HG03571 (cell line): ENCODE measurements at regions not wholly inside any gene's neighbourhood (a gene's known extent, or its start where the extent isn't known, plus 50 kb on each side); places are given as distances from the start of the nearest gene placed in this dataset.
"Not testable (repeated sequence)": the region's sequence is repeated elsewhere in the genome, so short reads cannot be mapped to it uniquely, and the experiment has no call there.

Experiments used
- ATAC-seq: cut with Tn5 transposase; IDR thresholded peaks from one replicate; pipeline ENCODE4 v1.9.1; 2021; ENCODE audit not compliant: unreplicated experiment

- ATAC-seq: no peak
Observed at GRCh38 chr18:39480494-39481195, 1915.0 kb upstream of the CELF4 start.

- ATAC-seq: no peak
Observed at GRCh38 chr18:39464006-39464405, 1898.4 kb upstream of the CELF4 start.

- no peak for ATAC-seq
Observed at GRCh38 chr18:39462436-39462835, 1896.8 kb upstream of the CELF4 start.

- no peak for ATAC-seq
Observed at GRCh38 chr18:39460136-39460535, 1894.5 kb upstream of the CELF4 start.

DNA sequence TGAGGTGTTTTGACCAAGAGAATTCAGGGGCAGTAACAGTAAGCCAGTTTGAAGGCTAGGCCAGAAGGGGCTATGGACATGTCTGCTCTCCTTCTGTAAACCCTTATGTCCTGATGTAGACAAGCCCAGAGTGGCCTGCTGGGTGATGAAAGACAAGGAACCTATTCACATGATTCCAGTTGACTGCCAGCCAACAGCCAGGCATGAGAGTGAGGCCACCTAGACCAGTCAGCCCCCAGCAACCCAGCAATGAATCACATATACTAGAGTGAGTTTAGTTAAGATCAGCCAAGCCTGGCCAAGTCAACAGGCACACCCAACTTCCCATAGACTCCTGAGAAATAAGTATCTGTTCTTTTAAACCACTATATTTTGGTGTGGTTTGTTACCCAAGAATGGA lies 1889.7 kb upstream of the CELF4 start:
- ATAC-seq: no peak

GRCh38 chr18:39454866-39455265 lies 1889.3 kb upstream of the CELF4 start:
- no peak for ATAC-seq

DNA sequence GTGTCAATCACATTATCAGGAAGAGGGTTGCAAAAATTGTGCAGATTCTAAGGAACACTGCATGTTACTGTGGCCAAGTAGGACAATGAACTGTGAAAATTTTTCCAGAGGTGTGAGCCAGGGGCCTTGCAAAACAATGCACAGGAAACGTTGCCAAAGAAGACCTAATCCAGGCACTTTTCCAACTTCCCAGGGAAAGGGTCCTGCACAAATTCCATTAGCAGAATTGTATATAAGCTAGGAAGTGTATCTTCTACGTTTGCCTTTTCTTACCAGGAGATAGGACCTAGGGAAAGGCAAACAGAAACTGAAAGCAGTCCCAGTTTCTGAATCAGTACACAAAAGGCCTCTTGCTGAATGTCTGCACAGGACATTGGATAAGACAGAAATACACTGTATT lies 1888.3 kb upstream of the CELF4 start:
- ATAC-seq: no peak

DNA sequence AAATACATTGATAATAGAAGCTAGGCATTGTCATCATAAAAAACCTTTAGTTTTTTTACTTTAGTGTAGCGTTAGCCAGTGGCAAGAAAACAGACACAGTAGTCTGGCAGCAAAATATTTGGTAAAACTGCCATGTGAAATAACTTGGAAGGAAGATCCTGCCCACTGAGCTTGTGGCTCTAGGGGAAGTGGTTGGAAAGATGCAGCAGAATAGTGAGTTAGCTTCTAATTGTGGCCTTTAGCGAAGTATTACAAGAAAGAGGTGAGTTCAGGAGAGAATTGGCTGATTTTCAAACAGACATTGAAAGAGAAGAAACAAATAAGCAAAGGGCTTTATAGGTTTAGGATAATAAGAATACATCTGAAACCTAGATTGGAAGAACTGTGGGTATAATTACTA lies 1887.8 kb upstream of the CELF4 start:
- no peak for ATAC-seq

DNA sequence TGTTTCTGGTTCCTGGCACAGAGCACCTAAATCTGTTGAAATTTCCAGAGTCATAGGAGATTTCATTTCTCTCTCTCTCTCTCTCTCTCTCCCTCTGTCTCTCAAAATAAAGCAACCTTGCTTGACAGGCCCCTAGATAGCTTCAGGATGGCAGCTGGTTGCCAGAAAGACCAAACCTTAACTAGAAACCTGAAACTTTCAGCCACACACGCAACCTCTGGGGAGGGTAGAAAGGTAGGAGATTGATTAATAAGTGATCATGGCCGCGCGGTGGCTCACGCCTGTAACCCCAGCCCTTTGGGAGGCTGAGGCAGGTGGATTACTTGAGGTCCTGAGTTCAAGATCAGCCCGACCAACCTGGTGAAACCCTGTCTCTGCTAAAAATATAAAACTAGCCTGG lies 1885.4 kb upstream of the CELF4 start:
- no peak for ATAC-seq

DNA sequence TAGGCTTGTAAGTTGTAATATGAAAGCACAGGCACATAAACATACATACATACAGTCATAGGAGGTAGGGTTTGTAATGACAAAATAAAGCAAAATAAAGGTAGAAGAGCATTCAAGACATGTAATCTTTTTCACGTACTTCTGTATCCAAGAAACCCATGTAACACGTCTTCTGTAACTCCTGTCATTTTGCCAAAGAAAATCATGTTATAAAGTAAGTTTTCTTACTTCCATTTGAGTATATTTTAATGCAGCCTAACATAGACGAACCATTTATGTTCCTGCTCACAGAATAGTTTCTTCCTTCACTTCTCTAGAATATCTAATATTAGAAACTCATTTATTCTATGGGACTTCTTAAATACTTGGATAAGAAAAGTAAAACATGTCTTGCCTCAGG lies 1884.0 kb upstream of the CELF4 start:
- no peak for ATAC-seq

DNA sequence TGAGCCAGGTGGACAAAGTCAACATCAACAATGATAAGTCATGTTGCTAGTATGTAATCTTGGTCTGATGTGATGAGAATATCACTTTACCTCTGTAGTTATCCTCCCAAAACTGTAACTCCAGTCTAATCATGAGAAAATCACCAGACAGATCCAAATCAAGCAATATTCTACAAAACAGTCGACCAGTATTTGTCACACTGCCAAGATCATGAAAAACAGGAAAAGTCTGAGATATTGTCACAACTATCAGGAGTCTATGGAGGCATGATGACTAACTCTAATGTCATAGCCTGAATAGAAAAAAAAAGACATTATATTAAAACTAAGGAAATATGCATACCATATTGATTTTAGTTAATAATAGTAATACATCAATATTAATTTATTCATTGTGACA lies 1883.3 kb upstream of the CELF4 start:
- no peak for ATAC-seq

- ATAC-seq: not testable (repeated sequence)
Observed at GRCh38 chr18:39444957-39445356, 1879.4 kb upstream of the CELF4 start.

- ATAC-seq: no peak
Observed at GRCh38 chr18:39441648-39442047, 1876.0 kb upstream of the CELF4 start.

DNA sequence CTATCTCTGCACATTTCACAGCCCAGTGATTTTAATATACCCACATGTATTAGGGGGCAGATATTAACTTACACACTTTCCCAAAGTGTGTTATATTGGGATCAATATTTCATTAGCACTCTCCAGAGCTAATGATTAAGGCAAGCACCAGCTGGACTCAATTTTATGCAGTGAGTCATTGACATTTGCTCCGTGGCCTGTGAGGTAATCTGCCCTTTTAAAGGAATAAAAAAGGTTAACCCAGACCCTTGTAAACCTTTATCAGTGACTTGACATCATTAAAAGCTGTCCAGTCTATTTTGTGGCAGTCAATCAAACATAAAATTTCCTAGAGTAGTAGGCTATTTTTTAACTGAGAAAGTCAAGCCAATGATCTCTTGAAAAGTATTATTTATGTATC lies 1870.4 kb upstream of the CELF4 start:
- no peak for ATAC-seq

DNA sequence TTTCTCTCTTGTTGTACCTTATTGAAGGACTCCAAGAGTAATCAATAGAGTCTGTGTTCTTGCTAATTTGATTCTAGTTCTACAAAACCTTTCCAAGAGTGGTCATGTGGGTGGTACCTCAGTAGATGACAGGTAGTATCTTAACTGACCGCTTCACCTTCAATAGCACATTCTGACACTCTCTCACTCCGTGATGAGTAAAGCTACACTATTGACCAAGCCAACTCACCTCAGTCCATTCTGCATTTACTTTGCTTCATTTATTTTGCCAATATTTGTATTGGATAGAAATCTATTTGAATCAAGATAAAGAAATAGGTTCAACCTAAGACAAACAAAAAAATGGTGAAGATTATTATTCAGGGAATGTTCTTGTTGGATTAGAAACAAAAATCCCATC lies 1869.6 kb upstream of the CELF4 start:
- ATAC-seq: no peak

GRCh38 chr18:39434223-39434920 lies 1868.8 kb upstream of the CELF4 start:
- no peak for ATAC-seq

DNA sequence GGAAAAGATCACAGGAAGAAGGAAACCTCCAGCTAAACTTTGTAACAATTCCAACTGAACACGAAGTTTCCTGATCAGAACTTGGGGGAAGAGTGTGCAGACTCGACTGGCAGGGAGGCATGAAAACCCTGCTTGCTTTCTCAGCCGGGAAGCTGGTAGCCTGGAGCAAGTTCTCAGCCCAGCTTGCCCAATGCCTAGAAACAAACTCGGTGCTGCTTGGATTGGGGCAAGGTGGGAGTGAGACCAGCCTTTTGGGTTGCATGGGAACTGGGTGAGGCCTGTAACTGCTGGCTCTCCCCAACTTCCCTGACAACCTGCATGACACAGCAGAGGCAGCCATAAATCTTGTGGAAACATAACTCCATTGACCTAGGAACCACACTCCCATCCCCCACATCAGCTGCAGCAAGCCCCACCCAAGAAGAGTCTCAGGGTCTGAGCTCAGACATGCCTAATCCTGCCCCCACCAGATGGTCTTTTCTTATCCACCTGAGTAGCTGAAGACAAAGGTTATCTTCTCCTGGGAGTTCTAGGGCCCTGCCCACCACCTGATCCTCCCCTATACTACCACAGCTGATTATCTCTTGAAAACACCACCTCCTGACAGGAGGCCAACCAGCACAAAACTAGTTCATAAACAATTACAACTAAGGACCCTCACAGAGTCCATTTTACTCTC lies 1859.7 kb upstream of the CELF4 start:
- ATAC-seq: no peak

DNA sequence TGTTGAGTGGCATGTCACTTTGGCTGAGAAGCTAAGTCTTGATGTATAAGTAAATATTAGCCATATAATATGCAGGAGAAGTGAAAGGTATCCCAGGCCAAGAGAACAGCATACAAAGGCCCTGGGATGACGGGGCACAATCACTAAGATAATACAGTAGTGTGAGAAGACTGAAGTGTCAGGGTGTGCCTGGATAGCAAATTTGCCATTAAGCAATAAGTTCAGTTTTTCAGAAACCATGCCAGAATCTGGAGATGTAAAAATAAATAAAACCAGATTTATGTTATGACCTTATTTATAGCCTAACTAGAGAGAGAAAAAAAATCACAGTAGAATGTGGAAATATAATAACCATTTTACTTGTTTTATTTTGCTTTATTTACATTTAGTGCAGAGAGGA lies 1858.7 kb upstream of the CELF4 start:
- no peak for ATAC-seq

DNA sequence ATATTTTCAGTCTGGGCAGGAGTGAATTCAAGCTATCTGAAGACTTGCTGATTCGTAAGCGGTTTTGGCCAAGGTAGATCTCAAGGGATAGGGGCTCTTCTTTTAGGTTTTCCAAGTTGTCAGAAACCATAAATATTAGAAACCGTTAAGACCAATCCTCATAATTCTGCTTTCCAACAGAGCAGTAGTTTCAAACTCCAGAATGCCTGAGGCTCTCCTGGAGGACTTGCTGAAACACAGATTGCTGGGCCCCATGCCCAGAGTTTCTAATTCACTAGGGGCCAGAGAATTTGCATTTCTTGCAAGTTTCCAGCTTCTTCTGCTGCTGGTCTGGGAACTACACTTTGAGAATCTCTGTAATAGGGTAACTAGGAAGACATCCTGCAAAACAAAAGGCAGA lies 1855.7 kb upstream of the CELF4 start:
- no peak for ATAC-seq

DNA sequence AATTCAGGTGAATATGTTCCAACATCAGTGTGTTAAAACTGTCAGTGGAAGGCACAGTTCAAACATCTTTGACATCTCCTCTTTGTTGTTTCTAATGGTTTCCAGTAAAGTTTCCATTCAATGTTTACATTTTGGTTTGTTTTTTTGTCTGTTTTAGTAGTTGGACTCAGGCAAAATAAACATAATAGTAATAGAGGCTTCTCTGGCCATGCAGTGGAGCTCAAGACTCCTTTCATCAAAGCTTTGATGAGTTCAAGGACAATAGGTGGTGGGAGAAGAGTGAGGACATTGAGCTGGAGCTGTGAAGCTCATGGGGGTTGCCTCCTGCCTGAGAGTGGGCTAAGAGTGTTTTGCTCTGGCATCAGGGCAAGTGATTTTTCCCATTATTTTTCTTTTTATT lies 1853.7 kb upstream of the CELF4 start:
- ATAC-seq: no peak

GRCh38 chr18:39415471-39415870 lies 1849.9 kb upstream of the CELF4 start:
- ATAC-seq: no peak

DNA sequence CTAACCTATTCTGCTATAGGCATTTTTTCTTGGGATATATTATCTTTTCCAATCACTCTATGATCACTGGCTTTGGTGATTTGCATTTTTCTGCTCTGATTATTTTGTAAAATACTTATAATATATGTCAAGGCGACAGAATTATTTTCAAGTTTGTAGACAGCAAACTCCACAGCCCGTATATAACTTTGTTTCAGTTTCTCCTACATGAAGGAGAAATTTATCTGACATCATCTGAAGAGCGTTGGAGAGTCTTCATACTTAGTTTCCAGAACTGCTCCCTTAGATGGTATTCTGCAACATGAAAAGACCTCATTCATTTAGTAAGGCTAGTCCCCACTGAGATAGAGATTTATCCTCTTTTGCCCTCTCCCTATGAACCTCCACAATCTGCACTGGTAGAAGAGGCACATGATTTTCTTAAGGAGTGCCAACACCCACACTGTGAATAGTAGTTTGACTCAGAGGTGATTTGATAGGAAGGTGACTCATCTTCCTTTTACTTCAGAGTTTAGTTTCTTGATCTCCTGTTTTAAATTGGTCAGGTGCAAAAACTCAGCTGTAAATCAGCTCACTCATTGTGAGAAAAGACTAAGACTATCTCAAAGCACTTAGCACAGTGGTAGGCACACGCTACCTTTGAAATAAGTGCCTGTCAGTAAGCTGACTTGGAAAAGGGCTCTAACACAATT lies 1848.6 kb upstream of the CELF4 start:
- ATAC-seq: no peak
